Epidermal melanocyte (primary cell): ENCODE measurements at regions not wholly inside any gene's neighbourhood (a gene's known extent, or its start where the extent isn't known, plus 50 kb on each side); places are given as distances from the start of the nearest gene placed in this dataset.

Experiments used
- DNase-seq: peaks from one replicate; pipeline ENCODE4 v3.0.0; 2011; ENCODE audit warnings: low spot score; ENCODE audit not compliant: insufficient read length

DNA sequence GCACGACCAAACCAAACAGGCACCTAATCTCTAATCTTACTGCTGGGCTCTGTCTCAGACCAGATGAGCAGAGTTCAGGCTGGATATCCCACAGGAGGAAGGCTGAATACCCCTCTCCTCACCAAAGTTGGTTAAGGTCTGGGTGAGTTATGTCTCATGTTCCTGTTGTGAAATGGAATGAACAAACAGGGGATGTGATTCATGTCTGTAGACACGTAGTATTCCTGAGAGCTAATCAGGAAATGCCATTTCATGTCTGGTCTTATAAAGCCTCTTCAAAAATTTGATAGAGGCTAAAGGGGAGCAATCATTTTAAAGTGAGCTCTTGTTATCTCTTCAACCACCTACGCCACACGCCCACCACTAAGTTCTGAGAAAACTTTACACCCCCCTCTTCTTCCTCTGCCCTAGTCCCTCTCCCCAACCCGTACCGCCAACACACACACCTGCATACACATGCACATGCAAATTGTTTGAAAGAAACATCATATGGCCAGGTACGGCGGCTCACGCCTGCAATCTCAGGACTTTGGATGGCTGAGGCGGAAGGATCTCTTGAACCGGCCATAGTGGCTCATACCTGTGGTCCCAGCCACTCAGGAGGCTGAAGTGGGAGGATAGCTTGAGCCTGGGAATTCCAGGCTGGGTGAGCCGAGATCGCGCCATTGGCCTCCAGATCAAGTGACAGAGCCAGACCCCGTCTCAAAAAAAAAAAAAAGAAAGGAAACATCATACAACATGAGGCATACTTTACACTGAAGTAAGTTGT, 69.8 kb upstream of the RAI14 start:
- no peak for DNase-seq

- DNase-seq: no peak
Measured at GRCh38 chr5:34587355-34588241, 68.5 kb upstream of the RAI14 start.

DNA sequence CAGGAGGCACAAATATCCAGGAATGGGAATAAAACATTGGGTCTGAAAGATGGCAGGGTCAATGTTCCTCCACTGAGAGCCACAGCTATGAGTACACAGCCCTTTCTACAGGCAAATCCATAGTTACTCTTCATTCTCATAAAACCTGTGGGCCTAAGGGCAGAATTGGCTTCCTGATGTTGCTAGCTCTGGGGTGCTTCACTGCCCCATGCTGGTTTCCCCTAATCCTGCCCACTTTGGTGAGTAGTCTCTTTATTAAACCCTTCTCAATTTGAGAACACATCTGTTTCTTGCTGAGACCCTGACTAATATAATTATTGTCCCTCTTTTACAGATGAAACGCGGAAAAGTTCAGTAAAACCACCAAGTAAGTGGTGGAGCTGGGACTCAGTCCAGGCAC, 66.3 kb upstream of the RAI14 start:
- no peak for DNase-seq

DNA sequence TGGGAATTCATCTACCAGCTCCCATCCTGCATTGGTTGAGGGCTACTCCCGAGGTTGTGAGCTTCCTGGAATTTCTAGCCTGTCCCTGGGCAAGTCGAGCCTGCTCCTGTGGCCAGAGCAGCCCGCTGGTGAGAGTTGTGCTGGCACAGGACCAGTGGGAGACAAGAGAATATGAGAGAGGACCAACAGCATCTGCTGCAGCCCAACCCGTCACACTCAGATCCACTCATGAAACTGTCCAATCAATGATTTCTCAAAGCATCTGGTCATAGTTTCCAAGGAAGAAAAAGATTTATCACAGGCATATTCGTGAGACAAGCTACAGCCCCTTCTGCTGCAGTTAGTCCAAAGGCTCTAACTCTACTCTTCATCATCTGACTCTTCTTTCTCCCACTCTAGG, 64.4 kb upstream of the RAI14 start:
- DNase-seq: no peak

DNA sequence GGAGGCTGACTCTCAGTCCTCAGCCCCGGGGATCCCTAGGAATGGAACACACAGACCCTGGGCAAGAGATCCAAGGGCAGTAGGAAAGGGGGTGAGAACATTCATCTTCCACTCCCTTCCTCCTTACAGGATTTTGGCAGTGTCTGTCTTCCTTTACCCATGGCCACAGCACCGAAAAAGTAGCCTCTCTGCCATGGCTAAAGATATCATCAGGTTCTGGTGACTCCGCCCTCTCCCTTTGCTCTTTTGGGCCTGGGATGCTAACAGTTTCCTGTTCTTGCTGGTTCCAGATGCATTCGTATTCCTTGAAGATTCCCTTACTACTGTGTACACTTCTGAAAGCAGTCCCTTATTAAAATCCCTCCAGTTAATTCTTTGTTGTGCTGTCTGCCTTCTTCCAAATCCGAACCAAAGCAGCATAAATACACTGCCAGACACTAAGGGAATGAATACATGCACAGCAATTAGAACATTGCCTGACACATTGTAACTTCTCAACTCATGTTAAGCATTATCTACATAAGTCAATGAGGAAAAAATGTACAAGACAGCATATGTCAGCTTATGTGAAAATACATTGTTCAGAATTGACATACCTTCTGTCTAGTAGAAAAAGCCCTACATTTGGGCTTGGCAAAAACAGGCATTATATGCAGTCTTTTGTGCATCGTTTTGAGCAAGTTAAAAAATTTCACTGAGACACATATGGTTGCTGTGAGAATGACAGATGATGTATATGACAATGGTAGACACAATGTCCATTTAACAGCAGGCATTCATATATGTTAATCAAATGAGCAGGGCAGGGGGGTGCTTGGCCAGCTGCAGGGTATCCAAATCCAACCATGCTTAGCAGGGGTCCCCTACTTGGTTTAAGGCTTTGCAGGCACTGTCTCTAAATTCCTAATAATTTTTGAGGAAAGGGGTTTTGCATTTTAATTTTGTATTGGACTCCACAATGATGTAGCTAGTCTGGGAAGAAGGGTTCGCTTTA, 58.8 kb upstream of the RAI14 start:
- no peak for DNase-seq

GRCh38 chr5:34598177-34598794, 57.8 kb upstream of the RAI14 start:
- peak; percentile 86 for DNase-seq

GRCh38 chr5:34599471-34600117, 56.5 kb upstream of the RAI14 start:
- DNase-seq: no peak

- DNase-seq: no peak
Measured at GRCh38 chr5:34600118-34600493, 56.0 kb upstream of the RAI14 start.

DNA sequence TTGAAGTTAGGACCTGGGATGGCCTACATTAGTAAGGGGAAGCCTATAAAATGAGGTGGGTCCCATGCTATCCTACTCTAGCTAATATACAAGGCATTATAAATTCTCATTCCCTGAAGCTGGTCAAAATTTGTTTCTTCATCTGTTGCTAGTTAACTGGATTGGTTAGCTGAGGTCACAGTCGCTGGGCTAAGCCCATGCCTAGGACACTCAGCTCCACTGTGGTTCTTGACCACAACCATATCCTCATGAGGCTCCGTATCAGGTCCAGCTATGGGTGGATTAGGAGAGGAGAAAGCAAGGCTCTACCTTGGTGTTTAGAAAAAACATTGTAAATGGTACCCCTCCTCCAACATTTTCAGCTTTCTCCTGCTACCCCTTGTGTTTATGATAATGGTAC, 52.8 kb upstream of the RAI14 start:
- no peak for DNase-seq

- no peak for DNase-seq
Measured at GRCh38 chr5:34604119-34604675, 51.9 kb upstream of the RAI14 start.

GRCh38 chr5:34606101-34606500, 50.0 kb upstream of the RAI14 start:
- no peak for DNase-seq
